TTC549 (cell line): ENCODE measurements at regions not wholly inside any gene's neighbourhood (a gene's known extent, or its start where the extent isn't known, plus 50 kb on each side); places are given as distances from the start of the nearest gene placed in this dataset.

Experiments used
- FAIRE-seq: peaks from 2 replicates; lab custom pipeline; 2012; peaks lifted over from hg19 to GRCh38; lab: Jason Lieb, UNC

- FAIRE-seq, result no peak
Measured at GRCh38 chr18:75799449-75800330, 372.2 kb upstream of the SMIM21 start.

DNA sequence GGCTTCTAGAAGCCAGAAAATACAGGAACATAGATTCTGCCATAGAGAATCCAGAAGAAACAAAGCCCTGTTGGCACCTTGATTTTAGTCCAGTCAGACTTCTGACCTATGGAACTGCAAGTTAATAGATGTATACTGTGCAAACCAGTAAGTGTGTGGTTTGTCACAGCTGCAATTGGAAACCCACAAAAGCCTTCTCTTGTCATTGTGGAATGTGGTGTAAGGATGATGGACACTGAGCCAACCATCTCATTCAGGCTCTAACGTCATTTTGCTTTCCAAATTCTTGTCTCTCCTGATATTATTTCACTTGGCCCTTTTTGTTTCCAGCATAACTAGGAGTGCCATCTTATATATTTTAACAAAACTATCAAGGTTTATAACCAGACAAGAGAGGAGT, 369.5 kb upstream of the SMIM21 start:
- FAIRE-seq, result no peak

- FAIRE-seq, result no peak
Measured at GRCh38 chr18:75790796-75791195, 363.3 kb upstream of the SMIM21 start.

DNA sequence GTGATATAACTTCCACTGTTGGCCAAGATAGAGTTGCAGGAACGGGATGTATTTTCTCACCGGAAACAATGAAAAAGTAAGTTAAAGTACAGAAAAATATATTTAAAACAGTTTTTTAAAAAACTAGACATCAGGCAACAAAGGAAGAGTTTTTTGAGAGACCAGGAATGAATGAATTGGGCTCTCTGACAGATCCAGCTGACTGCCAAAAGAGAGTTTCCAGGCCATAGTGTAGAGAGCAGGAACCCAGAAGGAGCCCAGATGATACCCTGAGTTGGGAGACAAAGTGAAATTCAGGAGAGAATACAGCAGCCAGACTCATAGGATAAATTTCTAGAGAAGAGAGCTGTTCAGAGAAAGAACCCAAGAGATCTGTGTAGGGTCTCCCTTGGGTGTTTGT, 362.6 kb upstream of the SMIM21 start:
- FAIRE-seq, result no peak

DNA sequence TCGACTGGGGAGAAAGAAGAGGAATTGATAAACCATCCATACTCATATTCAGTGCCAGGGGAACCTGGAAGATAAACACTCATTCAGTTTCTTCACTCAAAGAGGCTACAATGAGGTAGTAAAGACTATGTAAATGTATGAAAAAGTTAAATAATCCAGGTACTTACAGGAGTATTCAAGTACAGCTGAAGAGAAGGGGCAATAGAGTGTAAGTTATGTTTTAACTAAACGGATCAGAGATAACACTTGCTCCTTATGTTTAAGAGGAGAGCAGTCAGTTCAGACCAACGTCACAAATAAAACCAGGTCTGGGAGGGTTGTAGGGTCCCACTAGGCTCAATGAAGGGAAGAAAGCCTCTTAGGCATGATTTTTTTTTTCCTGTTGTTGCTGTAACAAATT, 358.3 kb upstream of the SMIM21 start:
- no peak for FAIRE-seq

DNA sequence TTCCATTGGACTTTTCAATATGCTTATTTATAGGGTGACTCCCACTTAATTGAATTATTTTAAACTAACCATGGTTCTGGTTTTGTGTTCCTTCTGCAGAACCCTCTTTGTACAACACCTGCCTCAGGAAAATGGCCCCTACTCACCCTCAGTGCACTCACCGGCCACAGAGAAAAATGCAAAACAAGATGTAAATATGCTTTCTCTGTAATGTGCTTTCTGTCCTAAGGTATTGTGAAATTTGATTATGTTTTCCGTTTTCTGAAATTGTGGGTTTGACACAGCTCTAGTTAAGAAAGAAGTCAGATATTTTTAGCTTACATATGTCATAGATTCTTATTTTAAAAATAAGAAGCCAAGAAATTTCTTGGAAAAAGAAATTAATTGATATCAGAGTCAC, 357.7 kb upstream of the SMIM21 start:
- FAIRE-seq, result no peak

DNA sequence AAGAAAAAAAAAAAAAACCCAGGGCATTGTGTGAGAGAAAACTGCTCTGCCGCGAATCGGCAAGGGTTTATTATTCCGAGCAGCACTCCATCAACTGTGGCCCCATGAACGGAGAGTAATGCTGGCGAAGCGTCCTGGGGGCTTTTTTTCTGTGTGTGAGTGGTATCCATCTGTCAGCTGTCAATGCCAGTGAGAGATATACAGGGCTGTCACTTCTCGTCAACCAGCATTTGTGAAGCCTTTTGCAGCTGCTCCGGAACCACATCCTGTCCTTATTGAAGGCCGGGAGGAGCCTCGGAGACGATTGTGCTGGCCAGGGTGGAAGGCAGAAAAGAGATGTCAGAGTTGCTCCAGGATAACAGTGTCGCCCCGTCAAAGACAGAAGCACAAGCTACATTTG, 356.9 kb upstream of the SMIM21 start:
- FAIRE-seq, result no peak

DNA sequence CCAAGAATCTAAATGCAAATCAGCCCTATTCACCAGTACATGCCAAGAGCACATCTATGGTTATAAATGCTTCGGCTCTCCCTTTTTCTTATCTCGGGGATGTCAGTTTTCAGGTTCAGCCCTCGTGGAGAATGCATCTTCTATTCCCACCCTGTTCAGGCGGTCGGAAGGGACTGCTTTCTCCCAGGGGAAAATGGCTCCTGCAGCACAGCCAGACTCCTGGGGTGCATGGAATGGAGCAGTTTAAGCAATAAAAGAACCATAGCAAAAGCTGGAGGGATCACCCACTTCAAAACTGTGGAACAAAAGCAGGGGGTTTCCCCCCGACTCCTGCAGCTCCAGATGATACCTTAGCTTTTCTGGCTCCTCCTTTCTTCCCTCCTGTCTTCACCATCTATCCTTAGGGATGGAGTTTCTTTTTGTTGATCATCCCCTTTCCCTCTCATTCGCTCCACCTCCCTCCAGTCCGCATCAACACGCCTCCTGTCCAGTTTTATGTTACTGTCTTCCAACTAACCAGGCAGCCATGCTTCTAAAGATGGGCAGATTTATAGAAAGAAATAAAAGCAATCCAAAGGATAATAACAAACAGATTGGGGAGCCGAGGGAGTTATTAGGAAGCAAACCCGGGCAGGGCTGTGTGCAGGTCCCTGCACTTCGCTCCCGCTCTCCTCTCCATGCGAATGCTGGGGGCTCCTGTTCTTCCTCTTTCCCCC, 356.2 kb upstream of the SMIM21 start:
- FAIRE-seq, result no peak

DNA sequence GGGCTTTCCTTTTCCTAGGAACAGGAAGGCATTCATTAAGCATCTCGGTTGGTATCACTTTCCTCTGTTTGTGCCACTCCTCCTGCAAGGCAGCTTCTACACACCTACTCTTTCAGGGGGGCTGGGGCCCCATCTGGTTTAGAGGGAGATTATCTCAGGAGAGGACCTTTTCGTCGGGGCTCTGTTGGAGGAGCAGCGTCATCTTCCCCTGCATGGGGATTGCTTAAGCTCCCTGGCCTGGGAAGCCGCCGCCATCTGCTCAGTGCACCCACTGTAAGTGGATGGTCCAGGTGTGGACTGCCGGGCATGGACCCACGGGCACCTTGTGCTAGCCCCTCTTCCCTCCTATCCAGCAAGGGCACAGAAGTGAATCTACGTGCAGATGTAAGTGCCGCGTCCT, 355.3 kb upstream of the SMIM21 start:
- no peak for FAIRE-seq

DNA sequence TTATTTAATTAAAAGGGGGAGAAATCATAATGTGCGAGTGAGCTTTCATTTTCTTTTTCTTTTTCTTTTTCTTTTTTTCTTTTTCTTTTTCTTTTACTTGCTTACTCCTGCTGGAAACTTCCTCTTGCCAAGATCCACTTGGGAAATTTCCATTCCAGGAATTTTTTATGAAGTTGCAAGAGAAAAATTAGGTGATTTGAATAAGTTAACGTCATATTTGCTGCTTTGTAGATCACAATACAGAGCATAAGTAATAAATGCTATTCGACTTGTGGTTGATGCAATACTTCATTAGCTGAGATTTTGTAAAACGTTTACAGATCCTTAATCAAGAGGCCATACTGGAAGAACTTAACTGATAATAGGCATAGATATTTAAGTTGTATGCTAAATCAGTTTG, 354.7 kb upstream of the SMIM21 start:
- FAIRE-seq, result no peak

DNA sequence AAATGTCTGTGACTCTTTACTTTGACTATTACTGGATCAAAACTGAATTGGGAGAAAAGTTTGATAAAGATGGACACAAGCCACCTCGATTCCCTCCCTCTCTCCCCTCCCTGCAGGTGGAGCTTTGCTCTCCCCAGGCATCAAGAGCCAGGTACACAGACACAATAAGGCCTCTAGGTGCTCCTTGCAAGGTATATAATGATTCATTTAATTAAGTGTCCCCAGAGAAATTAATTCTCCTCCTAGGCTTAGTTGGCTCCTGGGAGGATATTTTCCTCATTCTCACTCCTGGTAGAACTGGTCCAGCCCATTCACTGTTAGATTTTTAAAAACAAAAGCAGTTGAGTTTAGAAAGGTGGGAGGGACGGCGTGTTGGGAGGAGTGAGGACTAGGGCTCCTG, 352.4 kb upstream of the SMIM21 start:
- no peak for FAIRE-seq

DNA sequence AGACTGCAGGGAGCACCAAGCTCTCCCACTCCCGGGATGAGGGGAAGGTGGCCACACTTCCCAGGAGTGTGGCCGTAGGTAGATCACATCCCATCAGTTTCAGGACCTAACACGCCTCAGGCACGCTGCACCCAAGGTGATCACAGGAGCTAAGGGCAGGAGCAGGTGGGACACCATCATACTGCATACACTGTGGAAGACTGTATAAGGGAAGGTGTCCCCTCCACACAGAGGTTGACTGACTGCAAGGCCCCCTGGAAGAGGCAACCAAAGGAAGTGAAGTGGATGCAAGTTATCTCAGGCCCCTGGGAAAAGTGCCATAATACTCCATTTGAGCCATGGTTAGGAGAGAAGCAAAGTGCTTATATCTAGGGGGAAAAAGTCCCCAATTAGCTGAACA, 351.9 kb upstream of the SMIM21 start:
- no peak for FAIRE-seq

- no peak for FAIRE-seq
Measured at GRCh38 chr18:75777630-75778029, 350.1 kb upstream of the SMIM21 start.

- FAIRE-seq, result no peak
Measured at GRCh38 chr18:75775121-75775520, 347.6 kb upstream of the SMIM21 start.

DNA sequence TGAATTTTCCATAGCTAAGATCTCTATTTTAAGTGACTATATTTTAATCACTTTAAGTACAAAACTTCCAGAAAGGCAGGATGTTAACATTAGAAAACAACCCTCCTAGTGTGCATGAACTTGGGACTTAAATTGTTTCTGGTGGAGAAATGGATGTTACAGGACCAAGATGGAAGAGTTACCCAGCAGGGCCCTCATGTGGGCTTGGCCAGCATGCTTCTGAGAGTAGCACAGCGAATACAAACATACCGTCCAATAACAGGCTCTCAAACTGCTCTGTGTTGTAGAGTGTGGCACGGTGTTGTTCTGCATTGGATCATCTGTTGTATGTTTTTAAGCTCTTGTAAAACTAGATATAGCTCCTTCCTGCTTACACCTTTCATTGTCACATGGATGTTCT, 346.1 kb upstream of the SMIM21 start:
- no peak for FAIRE-seq

DNA sequence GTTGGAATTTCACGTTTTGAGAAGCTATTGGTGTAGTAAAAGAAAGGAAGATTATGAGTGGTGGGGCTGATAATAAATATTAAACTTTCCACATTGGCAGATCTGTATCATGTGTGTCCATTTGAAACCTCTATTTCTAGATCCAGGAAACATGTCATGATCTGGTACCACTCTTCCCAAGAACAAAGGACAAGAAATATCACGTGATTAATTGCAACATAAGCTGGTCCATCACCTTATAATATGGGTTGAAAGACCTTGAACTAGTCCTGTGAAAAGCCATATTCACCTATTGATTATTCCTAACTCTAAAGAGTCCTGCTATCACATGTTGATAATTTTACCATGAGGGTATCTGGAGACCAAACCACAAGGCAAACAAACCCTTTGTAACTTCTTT, 335.3 kb upstream of the SMIM21 start:
- FAIRE-seq, result no peak

- no peak for FAIRE-seq
Measured at GRCh38 chr18:75760208-75760607, 332.7 kb upstream of the SMIM21 start.

GRCh38 chr18:75757951-75758350, 330.4 kb upstream of the SMIM21 start:
- no peak for FAIRE-seq

- no peak for FAIRE-seq
Measured at GRCh38 chr18:75754433-75754832, 326.9 kb upstream of the SMIM21 start.

GRCh38 chr18:75753753-75754152, 326.2 kb upstream of the SMIM21 start:
- no peak for FAIRE-seq

GRCh38 chr18:75752740-75753263, 325.3 kb upstream of the SMIM21 start:
- no peak for FAIRE-seq

GRCh38 chr18:75745147-75745546, 317.6 kb upstream of the SMIM21 start:
- FAIRE-seq, result no peak

- no peak for FAIRE-seq
Measured at GRCh38 chr18:75742516-75742915, 315.0 kb upstream of the SMIM21 start.

- no peak for FAIRE-seq
Measured at GRCh38 chr18:75739682-75740081, 312.2 kb upstream of the SMIM21 start.
